Bronchial epithelial cell (primary cell): ENCODE measurements at regions not wholly inside any gene's neighbourhood (a gene's known extent, or its start where the extent isn't known, plus 50 kb on each side); places are given as distances from the start of the nearest gene placed in this dataset.

ENCODE experiments used
- DNase-seq: peaks from one replicate; pipeline ENCODE4 v3.0.0-alpha.2; 2010; ENCODE audit warnings: low read depth
- FAIRE-seq: peaks from 2 replicates; lab custom pipeline; 2011; peaks lifted over from hg19 to GRCh38; lab: Jason Lieb, UNC
- H3K27me3 ChIP-seq: 2 replicates; pipeline ENCODE4 v1.5.1; 2011; ENCODE audit warnings: low read length; ENCODE audit not compliant: control insufficient read depth, insufficient read depth
- H3K36me3 ChIP-seq: 2 replicates; pipeline ENCODE4 v1.5.1; 2011; ENCODE audit warnings: low read length; ENCODE audit not compliant: control insufficient read depth, insufficient read depth
- H3K4me3 ChIP-seq: 2 replicates; pipeline ENCODE4 v1.5.1; 2011; ENCODE audit warnings: mild to moderate bottlenecking, low read depth, low read length, control low read depth
- TF ChIP-seq, protein P1 (sequence below): IDR thresholded peaks from 2 replicates; pipeline ENCODE4 v1.5.1; 2011; ENCODE audit warnings: mild to moderate bottlenecking, moderate library complexity, low read length, control low read depth, inconsistent platforms; ENCODE audit not compliant: insufficient read depth, severe bottlenecking

DNA sequence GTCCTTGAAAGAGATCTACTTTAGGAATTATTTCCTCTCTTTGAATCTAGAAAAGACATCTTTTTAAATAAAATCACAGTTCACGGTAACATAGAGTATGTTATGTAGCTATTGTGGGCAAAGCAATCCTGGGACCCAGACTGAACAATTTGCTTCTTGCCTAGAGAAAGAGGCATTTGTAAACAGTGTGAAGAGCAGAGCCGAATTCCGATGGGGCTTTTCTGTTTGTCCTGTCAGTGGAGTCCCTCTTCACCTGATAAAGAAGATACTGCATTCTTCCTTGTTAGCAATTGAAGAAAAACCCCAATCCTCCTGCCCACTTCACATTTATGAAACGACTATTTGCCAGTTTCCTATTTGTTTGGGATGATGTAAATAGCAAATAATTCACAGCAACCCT lies 462.9 kb downstream of the WDR72 start:
- DNase-seq (no peak), FAIRE-seq (no peak)
- no peaks in the 10 kb centered on the region for H3K36me3 ChIP-seq
- TF ChIP-seq, protein P1, sequence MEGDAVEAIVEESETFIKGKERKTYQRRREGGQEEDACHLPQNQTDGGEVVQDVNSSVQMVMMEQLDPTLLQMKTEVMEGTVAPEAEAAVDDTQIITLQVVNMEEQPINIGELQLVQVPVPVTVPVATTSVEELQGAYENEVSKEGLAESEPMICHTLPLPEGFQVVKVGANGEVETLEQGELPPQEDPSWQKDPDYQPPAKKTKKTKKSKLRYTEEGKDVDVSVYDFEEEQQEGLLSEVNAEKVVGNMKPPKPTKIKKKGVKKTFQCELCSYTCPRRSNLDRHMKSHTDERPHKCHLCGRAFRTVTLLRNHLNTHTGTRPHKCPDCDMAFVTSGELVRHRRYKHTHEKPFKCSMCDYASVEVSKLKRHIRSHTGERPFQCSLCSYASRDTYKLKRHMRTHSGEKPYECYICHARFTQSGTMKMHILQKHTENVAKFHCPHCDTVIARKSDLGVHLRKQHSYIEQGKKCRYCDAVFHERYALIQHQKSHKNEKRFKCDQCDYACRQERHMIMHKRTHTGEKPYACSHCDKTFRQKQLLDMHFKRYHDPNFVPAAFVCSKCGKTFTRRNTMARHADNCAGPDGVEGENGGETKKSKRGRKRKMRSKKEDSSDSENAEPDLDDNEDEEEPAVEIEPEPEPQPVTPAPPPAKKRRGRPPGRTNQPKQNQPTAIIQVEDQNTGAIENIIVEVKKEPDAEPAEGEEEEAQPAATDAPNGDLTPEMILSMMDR, result no peak
- H3K27me3 ChIP-seq, result no peaks in the 10 kb centered on the region
- no peak overlapping the region for H3K4me3 ChIP-seq

- Histone ChIP-seq H3K27me3 (no peaks in the 10 kb centered on the region), H3K36me3 (no peaks in the 10 kb centered on the region), H3K4me3 (no peak overlapping the region)
- FAIRE-seq, result no peak
- DNase-seq, result no peak
- TF ChIP-seq, protein P1, result no peak
Measured at GRCh38 chr15:53295574-53295973, 463.9 kb downstream of the WDR72 start.

DNA sequence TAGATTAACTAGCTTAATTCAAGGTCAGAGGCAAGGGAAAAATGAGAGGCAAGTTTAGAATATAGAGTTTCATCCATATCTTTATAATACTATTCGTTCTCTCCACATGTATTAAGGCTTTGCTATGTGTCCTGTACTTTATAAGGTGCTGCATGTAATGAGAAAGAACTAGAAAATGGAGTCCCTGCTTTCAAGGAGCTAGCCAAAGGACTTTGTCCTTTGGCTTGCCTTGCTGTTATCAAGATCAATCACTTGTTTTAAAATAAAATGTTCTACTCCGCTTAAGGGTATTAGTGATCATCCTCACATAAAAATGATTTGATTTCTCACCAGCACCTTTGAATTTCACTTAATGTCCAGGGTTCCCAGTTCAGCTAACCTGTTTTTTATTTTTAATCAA lies 470.9 kb downstream of the WDR72 start:
- no peak for FAIRE-seq
- H3K27me3 ChIP-seq, result no peaks in the 10 kb centered on the region

GRCh38 chr15:53274630-53275029 lies 484.5 kb upstream of the ONECUT1 start:
- TF ChIP-seq, protein P1, result no peak

More for the DNA sequence above, 470.9 kb downstream of the WDR72 start:
- H3K36me3 ChIP-seq, result no peaks in the 10 kb centered on the region
- no peak overlapping the region for H3K4me3 ChIP-seq
- TF ChIP-seq, protein P1, result no peak
- no peak for DNase-seq

DNA sequence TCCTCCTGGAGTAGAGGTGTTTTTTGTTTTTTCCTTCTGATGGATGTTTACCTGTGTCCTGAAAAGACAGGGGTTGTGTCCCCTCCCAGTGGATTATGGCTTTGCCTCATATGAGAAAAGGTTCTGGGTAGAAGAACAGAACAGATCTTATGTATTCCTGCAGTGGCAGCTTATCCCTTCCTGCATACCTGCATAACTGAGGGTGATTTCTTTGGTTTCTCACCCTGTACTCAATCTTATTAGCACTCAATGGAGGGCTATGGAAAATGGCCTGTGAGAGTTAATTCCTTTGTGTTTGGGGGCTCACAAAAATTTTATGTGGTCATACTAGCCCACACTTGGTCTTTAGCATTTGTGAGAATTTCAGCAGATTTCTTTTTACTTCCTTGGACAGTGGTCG lies 482.0 kb upstream of the ONECUT1 start:
- TF ChIP-seq, protein P1, result no peak
- DNase-seq (no peak), FAIRE-seq (no peak)
- H3K4me3 ChIP-seq, result no peak overlapping the region
- no peaks in the 10 kb centered on the region for H3K36me3 ChIP-seq
- no peaks in the 10 kb centered on the region for H3K27me3 ChIP-seq

More at GRCh38 chr15:53274630-53275029, 484.5 kb upstream of the ONECUT1 start:
- Histone ChIP-seq H3K4me3 (no peak overlapping the region), H3K36me3 (no peaks in the 10 kb centered on the region), H3K27me3 (no peaks in the 10 kb centered on the region)
- DNase-seq (no peak), FAIRE-seq (no peak)

GRCh38 chr15:53266176-53266575 lies 476.0 kb upstream of the ONECUT1 start:
- DNase-seq (no peak), FAIRE-seq (no peak)
- TF ChIP-seq, protein P1, result no peak
- H3K27me3 ChIP-seq, result no peaks in the 10 kb centered on the region
- H3K36me3 ChIP-seq, result no peaks in the 10 kb centered on the region
- H3K4me3 ChIP-seq, result no peak overlapping the region
